ENCODE measurements at regions not wholly inside any gene's neighbourhood (a gene's known extent, or its start where the extent isn't known, plus 50 kb on each side); places are given as distances from the start of the nearest gene placed in this dataset.

GRCh38 chr18:70758780-70759179 lies 469.9 kb downstream of the SOCS6 start:
- TF ChIP-seq CTCF (IDR thresholded peaks at IDR 0.05), result no peak
- no peak for TF ChIP-seq EP300 (IDR thresholded peaks at IDR 0.05)

All from suprapubic skin (tissue), 3 donors.